Transverse colon (tissue), 4 donors: ENCODE measurements at regions not wholly inside any gene's neighbourhood (a gene's known extent, or its start where the extent isn't known, plus 50 kb on each side); places are given as distances from the start of the nearest gene placed in this dataset.

Experiments used
- DNase-seq: peaks from one replicate; pipeline ENCODE4 v3.0.0-alpha.2; 2019
- H3K27ac ChIP-seq, 4 donors: fragments of 200-600 bp; sonication (generic); 2 replicates each; pipeline ENCODE4 v1.5.1; 2016 to 2018; ENCODE audit warnings: inconsistent platforms in 4 of 4
- H3K27me3 ChIP-seq: fragments of 200-600 bp; sonication (generic); 2 replicates; pipeline ENCODE4 v1.5.1; 2017; ENCODE audit warnings: inconsistent platforms
- H3K36me3 ChIP-seq, 4 donors: fragments of 200-600 bp; sonication (generic); 2 replicates each; pipeline ENCODE4 v1.5.1; 2017 to 2019; ENCODE audit warnings: inconsistent platforms in 4 of 4
- H3K4me1 ChIP-seq, 4 donors: fragments of 200-600 bp; sonication (generic); 2 replicates each; pipeline ENCODE4 v1.5.1; 2017 to 2020; ENCODE audit warnings: inconsistent platforms in 4 of 4
- H3K4me3 ChIP-seq, 4 donors: fragments of 200-600 bp; sonication (generic); 1 replicate in 1 of 4; 2 replicates in 3 of 4; pipeline versions ENCODE4 v1.5.1 to v1.6.1; 2017 to 2019; ENCODE audit warnings: inconsistent platforms in 4 of 4
- H3K9me3 ChIP-seq, 2 donors: fragments of 200-600 bp; sonication (generic); 2 replicates each; pipeline ENCODE4 v1.5.1; 2017 to 2019; ENCODE audit warnings: inconsistent platforms in 2 of 2
- CTCF ChIP-seq, 5 experiments: fragments of 200-600 bp in 3 of 5; fragments of 450-650 bp in 2 of 5; sonication (generic) in 3 of 5; IDR thresholded peaks; 1 replicate in 2 of 5; 2 replicates in 3 of 5; pipeline ENCODE4 v1.5.1; 2016 to 2017; ENCODE audit warnings: antibody characterized with exemption in 5 of 5, inconsistent platforms in 3 of 5, mild to moderate bottlenecking in 2 of 5, moderate library complexity in 1 of 5
- EP300 ChIP-seq: sonication (generic); formaldehyde crosslinking; IDR thresholded peaks from one replicate; pipeline ENCODE4 v1.6.1; 2017; ENCODE audit warnings: antibody characterized with exemption, low read depth
- POLR2A ChIP-seq: fragments of 450-650 bp; IDR thresholded peaks from one replicate; pipeline ENCODE4 v1.6.1; 2016; ENCODE audit warnings: antibody characterized with exemption, mild to moderate bottlenecking, moderate library complexity
- POLR2AphosphoS5 ChIP-seq, 3 donors: sonication (generic); formaldehyde crosslinking; IDR thresholded peaks; one replicate each; pipeline ENCODE4 v1.6.1; 2016; ENCODE audit warnings: antibody characterized with exemption in 3 of 3
- WGBS, 2 donors: methylation state at CpG; one replicate each; pipeline ENCODE4 v1.1.5; 2018; ENCODE audit warnings: low coverage in 1 of 2; 5-methylcytosine and 5-hydroxymethylcytosine counted together
- in situ Hi-C, 4 donors: fragments of 200-750 bp; cut with MboI; loops; one replicate each; pipeline versions ENCODE4 v1.15.0 to v1.15.1; 2017; ENCODE audit warnings: low sequenced_read_pairs in 3 of 4, low pct_ligation_motif_present in 1 of 4, low pct_unique_long_range_greater_than_20kb in 1 of 4
- intact Hi-C: fragments of 100-400 bp; cut with DNase I; formaldehyde crosslinking; loops from one replicate; pipeline ENCODE4 v1.15.1; 2023; ENCODE audit warnings: low total_unique reads

DNA sequence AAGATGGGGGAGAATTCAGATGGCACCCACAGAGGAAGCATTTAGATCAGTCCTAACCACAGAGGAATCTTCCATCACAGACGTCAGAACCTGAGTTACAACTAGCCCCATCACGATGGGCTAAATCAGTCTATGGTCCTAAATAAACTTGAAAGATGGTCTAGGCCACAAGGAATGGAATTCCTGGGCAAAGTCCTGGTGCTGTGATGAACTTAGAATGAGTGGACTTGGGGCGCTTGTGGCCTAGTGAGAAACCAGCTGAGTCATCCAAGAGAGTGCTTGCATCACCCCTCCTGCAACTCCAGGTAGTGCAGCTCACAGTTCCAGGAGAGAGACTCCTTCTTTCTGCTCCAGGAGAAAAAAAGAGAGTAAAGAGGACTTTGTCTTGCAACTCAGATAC lies 722.9 kb upstream of the RGMB start:
- WGBS, 2 donors, result 89% methylated on average over 3 of the region's 3 CpGs; no CpG with 5 or more reads in 1 of the 2 donors
- H3K36me3 ChIP-seq, result no peaks in the 10 kb centered on the region

GRCh38 chr5:98053170-98053569 lies 720.3 kb upstream of the RGMB start:
- no peaks in the 10 kb centered on the region for H3K4me1 ChIP-seq
- no peak for DNase-seq
- intact Hi-C loops, result no loop called here
- TF ChIP-seq CTCF (IDR thresholded peaks at IDR 0.05), result no peak
- TF ChIP-seq POLR2AphosphoS5 (IDR thresholded peaks at IDR 0.05), result no peak
- no peak for TF ChIP-seq POLR2A
- TF ChIP-seq EP300, result no peak
- in situ Hi-C loops, result no loop called here
- no peak overlapping the region for H3K27ac ChIP-seq
- H3K36me3 ChIP-seq, result no peaks in the 10 kb centered on the region
- H3K27me3 ChIP-seq, result no peaks in the 10 kb centered on the region
- WGBS, 2 donors, result 72 to 90% methylated on average over 2 of the region's 2 CpGs
- H3K9me3 ChIP-seq, result no peaks in the 10 kb centered on the region
- no peak overlapping the region for H3K4me3 ChIP-seq

More for the DNA sequence above, 722.9 kb upstream of the RGMB start:
- H3K27me3 ChIP-seq, result no peaks in the 10 kb centered on the region
- in situ Hi-C loops, result no loop called here
- H3K9me3 ChIP-seq, result no peaks in the 10 kb centered on the region
- intact Hi-C loops, result no loop called here
- DNase-seq, result no peak
- TF ChIP-seq POLR2AphosphoS5 (IDR thresholded peaks at IDR 0.05) (no peak), CTCF (IDR thresholded peaks at IDR 0.05) (no peak), EP300 (no peak), POLR2A (no peak)
- H3K4me3 ChIP-seq, result no peak overlapping the region
- no peaks in the 10 kb centered on the region for H3K4me1 ChIP-seq
- H3K27ac ChIP-seq, result no peak overlapping the region

GRCh38 chr5:98060148-98060547 lies 713.3 kb upstream of the RGMB start:
- in situ Hi-C loops, result no loop called here
- no peaks in the 10 kb centered on the region for H3K9me3 ChIP-seq
- no peaks in the 10 kb centered on the region for H3K27me3 ChIP-seq
- H3K4me1 ChIP-seq, result no peaks in the 10 kb centered on the region
- intact Hi-C loops, result no loop called here
- DNase-seq, result no peak
- H3K4me3 ChIP-seq, result no peak overlapping the region
- H3K27ac ChIP-seq, result no peak overlapping the region
- no peak for TF ChIP-seq POLR2AphosphoS5 (IDR thresholded peaks at IDR 0.05)
- no peak for TF ChIP-seq CTCF (IDR thresholded peaks at IDR 0.05)
- no peak for TF ChIP-seq POLR2A
- TF ChIP-seq EP300, result no peak
- no peaks in the 10 kb centered on the region for H3K36me3 ChIP-seq

GRCh38 chr5:98064118-98064685 lies 709.3 kb upstream of the RGMB start:
- DNase-seq, result no peak
- H3K4me3 ChIP-seq, result no peak overlapping the region
- 87 to 92% methylated on average over 5 to 6 of the region's 6 CpGs for WGBS, 2 donors
- H3K9me3 ChIP-seq, result no peaks in the 10 kb centered on the region
- H3K36me3 ChIP-seq, result no peaks in the 10 kb centered on the region
- in situ Hi-C loops (no loop called here), intact Hi-C loops (no loop called here)
- no peak overlapping the region for H3K27ac ChIP-seq
- TF ChIP-seq POLR2A (no peak), CTCF (IDR thresholded peaks at IDR 0.05) (no peak), POLR2AphosphoS5 (IDR thresholded peaks at IDR 0.05) (no peak), EP300 (no peak)
- no peaks in the 10 kb centered on the region for H3K4me1 ChIP-seq
- no peaks in the 10 kb centered on the region for H3K27me3 ChIP-seq
